GM13977 (cell line): ENCODE measurements at regions not wholly inside any gene's neighbourhood (a gene's known extent, or its start where the extent isn't known, plus 50 kb on each side); places are given as distances from the start of the nearest gene placed in this dataset.

Experiments
- DNase-seq: peaks from one replicate; pipeline ENCODE4 v3.0.0; 2012; ENCODE audit warnings: low spot score
- CTCF ChIP-seq: IDR thresholded peaks from 2 replicates; pipeline ENCODE4 v1.5.1; 2012; ENCODE audit warnings: mild to moderate bottlenecking, control low read depth; ENCODE audit not compliant: insufficient read depth; ENCODE audit errors: extremely low read depth, missing control alignments
- in situ Hi-C: fragments of 300-500 bp; cut with MboI; formaldehyde crosslinking; loops from one replicate; pipeline ENCODE4 v1.12.0; 2022; ENCODE audit warnings: low sequenced_read_pairs, low pct_unique_long_range_greater_than_20kb, mixed read lengths, inconsistent platforms; ENCODE audit not compliant: unreplicated experiment

- no peak for DNase-seq
- in situ Hi-C loops: no loop called here
- TF ChIP-seq CTCF: no peak
Measured at GRCh38 chr20:40203032-40203431, 486.0 kb downstream of the MAFB start.

GRCh38 chr20:40197691-40198090, 491.3 kb downstream of the MAFB start:
- in situ Hi-C loops: no loop called here
- DNase-seq: no peak
- TF ChIP-seq CTCF: no peak

- DNase-seq: no peak
- in situ Hi-C loops: no loop called here
- TF ChIP-seq CTCF: no peak
Measured at GRCh38 chr20:40196846-40197436, 492.1 kb downstream of the MAFB start.

DNA sequence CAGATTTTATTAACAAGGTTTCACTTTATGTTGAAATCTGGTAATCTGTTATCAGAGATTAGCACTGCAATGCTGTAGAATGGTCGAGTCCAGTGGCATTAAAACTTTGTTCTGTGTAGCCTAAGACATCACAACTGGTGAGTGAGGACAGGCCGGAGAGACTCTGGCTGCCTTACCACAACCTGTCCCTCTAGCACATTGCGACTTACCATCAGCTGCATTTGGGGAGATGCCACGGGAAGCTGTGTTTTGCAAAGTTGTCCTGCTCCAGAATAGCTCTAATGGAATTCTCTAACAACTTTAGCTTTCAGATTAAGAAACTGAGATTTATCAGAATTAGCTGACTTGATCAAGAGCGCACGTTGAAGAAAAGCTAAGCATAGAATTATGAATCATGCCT, 493.3 kb downstream of the MAFB start:
- DNase-seq: no peak
- in situ Hi-C loops: no loop called here
- TF ChIP-seq CTCF: no peak

DNA sequence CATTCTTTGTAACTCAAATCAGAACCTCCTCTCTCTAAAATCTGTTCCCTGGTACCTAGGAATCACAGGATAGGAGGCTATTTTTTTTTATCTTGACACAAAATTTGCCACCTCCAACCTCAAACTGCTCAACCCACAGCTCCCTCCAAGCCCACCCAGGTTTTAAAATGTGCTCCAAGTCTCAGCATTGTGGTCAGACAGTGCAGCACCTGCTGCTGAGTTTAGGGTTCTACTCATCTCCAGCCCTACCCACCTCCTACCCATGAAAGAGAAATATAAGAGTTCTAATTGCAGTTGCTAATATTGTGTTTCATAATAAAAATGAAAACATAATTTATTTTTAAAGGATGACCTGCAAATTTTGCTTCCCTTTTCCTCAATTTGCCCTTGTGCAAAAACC, 496.5 kb downstream of the MAFB start:
- no peak for DNase-seq
- no peak for TF ChIP-seq CTCF
- in situ Hi-C loops: no loop called here

DNA sequence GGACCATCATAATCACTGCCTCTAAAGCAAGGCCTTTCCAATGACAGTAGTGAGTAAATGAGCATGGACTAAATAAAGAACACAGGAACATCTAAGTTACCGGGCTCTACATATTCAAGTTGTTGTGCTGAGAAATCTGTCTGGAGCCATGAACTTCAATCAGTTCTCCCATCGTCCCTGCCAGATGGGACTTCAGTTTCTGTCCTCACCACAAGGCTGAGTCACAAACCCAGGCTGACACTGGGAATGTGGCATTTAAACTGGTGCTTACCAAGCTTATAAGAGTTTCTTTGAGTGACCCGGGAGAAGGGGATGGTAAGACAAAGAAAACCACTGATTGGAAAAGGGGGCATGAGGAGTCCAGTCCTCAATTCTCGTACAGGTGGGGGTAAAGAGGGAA, 497.0 kb downstream of the MAFB start:
- DNase-seq: no peak

More for the DNA sequence above, 497.0 kb downstream of the MAFB start:
- no peak for TF ChIP-seq CTCF
- in situ Hi-C loops: no loop called here
